A549 (cell line): ENCODE measurements at regions not wholly inside any gene's neighbourhood (a gene's known extent, or its start where the extent isn't known, plus 50 kb on each side); places are given as distances from the start of the nearest gene placed in this dataset.
"Not testable (repeated sequence)": the region's sequence is repeated elsewhere in the genome, so short reads cannot be mapped to it uniquely, and the experiment has no call there.

Source experiments
- POLR2A ChIP-seq: IDR thresholded peaks from 2 replicates; pipeline ENCODE4 v1.6.1; 2012; ENCODE audit warnings: mild to moderate bottlenecking, low read length
- REST ChIP-seq: fragments of 200-600 bp; sonication (generic); IDR thresholded peaks from 2 replicates; pipeline ENCODE4 v1.6.1; 2016; ENCODE audit warnings: antibody characterized with exemption, mild to moderate bottlenecking, moderate library complexity
- SMC3 ChIP-seq: fragments of >200 bp; sonication (Bioruptor Twin); formaldehyde crosslinking; IDR thresholded peaks from 3 replicates; pipeline ENCODE4 v1.6.1; 2018; ENCODE audit warnings: inconsistent platforms

DNA sequence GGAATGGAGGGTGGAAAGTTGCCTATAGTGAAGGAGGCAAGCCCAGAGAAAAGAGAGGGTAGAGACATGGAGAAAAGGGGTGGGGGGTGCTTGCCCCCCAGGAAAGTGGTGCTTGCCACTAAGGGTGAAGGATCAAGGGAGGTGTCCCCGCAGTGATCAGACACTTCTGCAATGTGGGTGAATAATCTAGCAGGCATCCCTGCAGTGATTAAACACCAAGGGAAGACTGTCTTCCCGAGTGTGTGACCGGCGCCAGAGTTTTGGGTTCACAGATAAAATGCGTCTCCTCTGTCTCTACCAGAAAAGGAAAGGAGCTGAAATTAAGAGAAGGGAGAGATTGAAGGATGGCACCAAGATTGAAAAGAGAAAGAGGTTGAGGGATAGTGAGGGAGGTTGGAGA is 1076.9 kb downstream of the DNAJB9 start:
- TF ChIP-seq POLR2A, REST, SMC3: not testable (repeated sequence)
